IPS-NIHi7 (cell line): ENCODE measurements at regions not wholly inside any gene's neighbourhood (a gene's known extent, or its start where the extent isn't known, plus 50 kb on each side); places are given as distances from the start of the nearest gene placed in this dataset.
"Not testable (repeated sequence)": the region's sequence is repeated elsewhere in the genome, so short reads cannot be mapped to it uniquely, and the experiment has no call there.

Source experiments
- DNase-seq: peaks from one replicate; pipeline ENCODE4 v3.0.0; 2012; ENCODE audit warnings: mixed read lengths; ENCODE audit errors: extremely low spot score

DNA sequence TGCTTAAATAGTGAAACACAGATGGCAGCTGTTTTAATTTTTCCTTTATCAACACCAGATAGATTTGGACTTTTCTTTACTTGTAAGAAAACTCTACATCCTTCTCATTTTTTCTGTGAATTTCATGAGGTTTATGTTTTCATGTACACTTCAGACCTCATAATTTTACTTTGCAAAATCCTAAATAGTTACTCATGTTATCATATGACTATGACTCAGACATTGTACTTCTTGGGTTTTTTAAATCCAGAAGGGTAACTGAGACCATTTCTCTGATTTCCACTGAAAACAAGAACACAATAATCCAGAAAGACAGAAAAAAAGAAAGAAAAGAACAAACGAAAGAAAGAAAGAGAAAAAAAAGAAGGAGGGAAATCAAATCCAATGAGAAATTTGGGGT lies 1021.6 kb downstream of the NCAM2 start:
- DNase-seq, result no peak

DNA sequence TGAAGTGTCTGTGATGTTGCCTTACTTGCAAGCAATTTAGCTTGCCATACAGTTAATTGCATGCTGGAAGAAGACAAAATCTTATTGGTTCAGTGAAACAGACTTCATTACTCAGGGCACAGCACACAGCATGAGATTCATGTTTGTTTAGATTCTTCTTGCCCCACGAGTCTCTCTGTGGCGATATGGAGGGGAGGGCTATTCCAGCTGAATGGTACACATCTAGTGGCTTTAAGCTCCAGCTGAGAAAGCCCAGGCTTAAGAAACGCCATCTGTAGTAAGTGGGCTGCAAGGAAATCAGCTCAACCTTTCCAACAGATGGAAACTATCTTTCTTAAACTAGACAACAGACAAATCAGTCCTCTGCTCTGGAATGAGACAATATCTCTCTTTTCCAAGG lies 1022.0 kb downstream of the NCAM2 start:
- DNase-seq, result no peak

DNA sequence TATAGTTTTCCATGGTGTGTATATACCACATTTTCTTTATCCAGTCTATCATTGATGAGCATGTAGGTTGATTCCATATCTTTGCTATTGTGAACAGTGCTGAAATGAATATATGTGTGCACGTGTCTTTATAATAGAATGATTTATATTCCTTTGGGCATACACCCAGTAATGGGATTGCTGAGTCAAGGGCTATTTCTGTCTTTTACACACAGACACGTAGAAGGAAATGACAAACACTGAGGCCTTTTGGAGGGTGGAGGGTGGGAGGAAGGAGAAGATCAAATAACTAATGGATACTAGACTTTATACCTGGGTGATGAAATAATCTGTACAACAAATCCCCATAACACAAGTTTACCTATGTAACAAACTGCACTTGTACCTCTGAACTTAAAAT lies 1025.7 kb downstream of the NCAM2 start:
- DNase-seq, result not testable (repeated sequence)

DNA sequence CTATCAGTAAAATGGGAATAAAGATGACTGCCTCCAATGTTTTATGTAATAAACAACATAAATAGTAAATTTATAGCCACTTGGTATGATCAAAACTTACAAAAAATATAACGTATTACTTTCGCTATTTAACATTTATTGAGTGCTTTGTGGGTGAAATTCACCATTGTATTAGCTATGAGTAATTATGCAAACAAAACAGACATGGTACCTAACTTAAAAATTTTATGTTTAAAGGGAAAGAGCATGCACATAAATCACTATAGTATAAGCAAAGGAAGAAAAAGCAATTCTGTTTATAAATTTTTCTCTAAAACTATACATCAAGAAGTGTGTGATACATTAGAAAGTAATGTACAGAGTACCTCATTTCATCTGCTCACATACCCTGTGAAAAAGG lies 1046.2 kb downstream of the NCAM2 start:
- no peak for DNase-seq

DNA sequence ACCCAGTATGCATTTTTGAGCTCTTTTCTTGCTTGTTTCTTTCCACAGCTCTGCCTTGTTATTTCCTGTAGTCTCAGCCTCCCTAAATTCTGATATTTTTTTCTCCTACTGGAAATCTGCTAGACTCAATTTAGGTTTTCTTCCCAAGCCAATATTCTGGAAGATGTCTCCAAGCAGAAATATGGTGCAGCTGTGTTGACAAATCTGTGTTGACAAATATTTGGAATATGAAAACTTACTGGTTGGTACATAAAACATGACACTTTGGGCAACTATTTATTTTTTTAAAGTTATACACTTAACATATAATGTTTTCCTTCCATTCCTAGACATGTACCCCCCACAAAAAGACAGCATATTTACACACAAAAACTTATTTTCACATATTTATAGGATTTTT lies 1048.4 kb downstream of the NCAM2 start:
- DNase-seq, result no peak

DNA sequence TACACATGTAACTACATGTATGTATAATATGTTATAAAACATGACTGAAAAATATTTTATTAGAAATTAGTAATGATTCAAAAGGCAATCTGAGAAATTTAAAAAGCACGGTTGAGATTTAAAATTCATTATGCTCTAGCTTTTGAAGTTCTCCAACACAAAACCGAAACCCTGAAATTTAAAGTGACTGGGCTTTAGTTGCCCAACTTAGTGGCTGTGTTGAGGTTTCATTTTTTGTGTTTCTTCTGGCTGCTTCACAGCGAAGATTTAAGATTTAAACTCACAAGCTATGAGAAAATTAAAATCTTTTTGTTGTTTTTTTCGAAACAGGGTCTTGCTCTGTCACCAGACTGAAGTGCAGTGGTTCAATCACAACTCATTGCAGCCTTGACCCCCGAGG lies 1058.7 kb downstream of the NCAM2 start:
- DNase-seq, result no peak

DNA sequence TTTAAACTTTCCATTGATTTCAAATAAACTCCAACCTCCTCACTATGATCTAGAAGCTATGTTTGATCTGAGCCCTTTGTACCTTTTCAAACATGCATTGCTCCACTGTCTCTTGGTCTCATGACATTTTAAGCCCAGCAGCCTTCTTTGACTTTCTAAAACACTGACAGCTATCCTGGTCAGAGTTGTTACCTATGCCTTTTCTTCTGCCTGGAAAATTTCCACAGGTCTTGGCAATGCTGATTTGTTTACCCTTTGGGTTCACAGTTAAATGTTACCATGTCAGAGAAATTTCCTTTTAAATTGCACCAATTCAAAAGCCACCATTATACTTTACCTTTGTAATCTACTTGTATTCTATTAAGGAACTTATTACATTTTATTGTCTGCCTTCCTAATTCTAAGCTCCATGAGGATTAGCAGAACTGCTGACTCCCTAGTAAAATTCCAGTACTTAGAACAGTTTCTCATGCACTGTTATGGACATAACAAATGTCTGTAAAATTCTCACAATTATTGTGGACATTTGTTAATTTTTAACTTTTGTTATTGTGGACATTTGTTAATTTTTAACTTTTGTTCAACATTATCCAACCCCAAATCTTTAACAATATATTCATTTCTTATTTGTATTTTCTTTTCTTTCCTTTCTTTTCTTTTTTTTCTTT lies 1064.4 kb downstream of the NCAM2 start:
- no peak for DNase-seq

DNA sequence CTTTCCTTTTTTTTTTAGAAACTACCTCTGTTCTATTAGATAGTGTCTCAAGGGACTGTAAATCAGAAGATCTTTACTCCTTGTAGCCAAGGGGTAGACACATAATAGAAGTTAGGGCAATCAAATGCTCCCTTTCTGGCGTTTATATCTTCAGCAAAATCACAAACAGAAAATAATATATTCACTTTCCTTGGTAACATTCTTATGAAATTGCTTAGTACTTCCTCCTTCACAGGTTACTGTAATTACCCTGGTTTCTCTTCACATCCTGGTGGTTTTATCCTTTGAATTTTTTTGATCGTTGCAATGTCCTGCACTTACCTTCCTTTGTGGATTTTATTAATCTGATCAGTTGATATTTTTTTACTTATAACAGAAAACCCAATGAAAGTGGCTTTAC lies 1064.9 kb downstream of the NCAM2 start:
- no peak for DNase-seq

DNA sequence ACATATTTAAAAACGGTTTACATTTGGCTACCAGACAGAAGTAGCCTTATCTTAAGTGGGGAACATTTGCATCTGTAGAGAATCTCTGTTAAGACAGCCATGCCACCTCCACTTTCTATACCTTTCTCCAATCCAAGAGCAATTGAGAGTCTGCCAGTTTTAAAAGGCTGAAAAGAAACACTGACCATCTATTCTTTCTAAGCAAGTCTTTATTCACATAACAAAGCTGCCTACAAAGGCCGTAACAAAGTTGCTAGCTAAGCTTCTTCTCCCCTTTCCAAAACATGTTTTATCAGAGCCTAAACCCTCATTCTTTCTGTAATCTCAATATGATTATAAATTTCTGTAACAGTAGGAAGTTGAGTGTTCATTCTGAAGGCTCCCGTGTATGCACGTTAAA lies 1078.3 kb downstream of the NCAM2 start:
- DNase-seq, result no peak

DNA sequence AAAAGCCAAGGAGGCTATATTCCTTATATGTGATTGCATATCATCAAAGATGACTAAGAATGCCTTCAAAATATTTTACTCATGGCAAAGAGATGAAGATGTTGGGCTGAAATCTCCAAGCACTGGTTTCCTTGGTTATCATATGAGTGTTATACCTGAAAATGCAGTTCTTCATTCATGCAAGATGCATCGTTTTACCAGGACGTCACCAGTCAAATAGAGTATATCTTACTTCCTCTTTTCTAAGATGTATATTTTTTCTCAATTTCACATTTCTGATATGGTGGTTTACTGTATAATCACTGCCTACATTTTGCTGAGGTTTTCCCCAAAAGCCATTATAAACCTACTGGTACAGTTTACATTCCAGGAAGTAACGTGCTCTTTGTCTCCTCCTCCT lies 1085.7 kb downstream of the NCAM2 start:
- no peak for DNase-seq

DNA sequence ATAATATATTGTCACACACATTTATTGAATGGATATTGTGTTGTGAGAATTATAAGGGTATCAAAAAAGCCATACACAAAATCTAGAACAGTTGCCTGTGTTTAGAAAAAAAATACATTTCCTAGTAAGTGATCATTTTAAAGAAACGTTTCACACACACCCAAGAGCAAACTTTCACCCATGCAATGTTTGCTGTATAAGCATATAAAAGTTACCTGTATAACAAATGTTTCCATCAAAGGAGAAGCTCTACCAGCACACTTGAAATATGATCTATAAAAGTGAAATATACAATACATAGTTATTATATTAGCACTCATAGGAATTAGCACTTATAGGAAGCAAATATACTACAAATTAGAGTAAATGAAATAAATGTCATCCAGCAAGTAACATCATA lies 1098.1 kb downstream of the NCAM2 start:
- no peak for DNase-seq

DNA sequence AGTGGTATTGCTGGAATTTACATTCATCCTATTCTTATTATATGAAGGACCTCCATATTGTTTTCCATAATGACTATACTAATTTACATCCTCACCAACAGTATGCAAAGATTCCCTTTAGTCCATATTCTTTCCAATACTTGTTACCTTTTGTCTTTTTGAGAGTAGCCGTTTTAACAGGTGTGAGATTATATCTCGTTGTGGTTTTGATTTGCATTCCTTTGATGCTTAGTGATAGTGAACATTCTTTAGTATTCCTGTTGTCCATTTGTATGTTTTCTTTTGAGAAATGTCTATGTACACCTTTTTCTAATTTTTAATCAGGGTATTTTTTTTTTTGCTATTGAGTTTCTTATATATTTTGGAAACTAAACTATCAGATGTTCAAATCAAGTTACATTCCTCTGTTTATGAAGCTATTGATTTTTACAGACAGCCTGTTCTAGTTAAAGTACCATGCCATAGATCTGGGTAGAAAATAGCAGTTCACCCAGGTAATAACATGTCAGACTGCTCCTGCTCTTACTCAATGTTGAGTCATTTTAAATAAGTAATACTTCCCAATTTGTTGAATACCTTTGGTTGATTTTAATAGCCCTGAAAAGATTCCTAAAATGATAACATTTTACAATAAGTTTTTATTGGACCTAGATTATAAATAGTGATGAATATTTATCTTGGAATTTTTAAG lies 1108.7 kb downstream of the NCAM2 start:
- DNase-seq, result no peak

DNA sequence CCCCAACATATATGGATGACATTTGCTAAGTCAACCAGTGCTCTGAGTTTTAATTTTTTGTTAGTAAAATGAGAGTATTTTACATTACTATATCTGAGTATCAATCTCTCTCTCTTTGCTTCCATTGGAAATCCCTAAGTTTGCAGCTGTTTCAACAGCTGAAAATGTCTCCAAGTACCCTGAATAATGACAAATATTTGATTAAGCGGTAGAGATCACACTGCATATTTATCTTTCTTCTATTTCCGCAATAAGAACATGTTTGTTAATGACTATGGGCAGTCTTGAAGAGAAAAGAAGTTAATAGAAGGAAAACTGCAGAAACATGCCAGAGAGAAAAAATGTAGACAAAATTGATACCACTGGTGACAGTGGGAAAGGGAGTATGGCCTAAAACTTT lies 1117.5 kb downstream of the NCAM2 start:
- DNase-seq, result no peak

DNA sequence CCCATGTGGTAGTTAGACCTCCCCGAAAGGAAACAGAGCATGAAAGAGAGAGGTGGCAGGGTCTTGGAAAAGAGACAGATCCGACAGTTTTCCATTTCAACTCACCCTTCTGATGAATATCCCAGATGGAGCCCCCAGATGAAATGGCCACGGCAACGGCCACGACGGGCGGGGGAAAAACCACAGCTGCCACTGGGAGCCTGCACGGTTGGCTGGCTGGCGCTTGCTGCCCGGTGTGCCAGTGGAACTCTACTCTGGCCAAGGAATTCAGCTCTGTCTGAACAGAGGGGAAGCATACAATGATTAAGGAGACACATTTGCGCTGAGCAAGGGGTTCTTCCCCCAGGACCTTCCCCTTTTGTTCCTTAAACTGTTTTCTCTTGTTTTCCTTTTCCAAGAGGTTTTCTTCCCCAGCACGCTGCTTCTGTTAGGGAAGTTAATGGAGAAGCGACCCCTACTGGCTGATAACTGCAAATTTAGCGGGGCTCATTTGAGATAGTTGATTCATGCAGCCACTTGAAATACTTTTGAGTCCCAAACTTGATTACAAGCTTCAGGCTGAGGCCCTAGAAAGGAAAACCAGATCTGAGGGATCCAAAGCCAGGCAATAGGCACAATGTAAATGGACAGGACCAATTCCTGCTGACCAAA lies 1122.5 kb downstream of the NCAM2 start:
- DNase-seq, result peak; percentile 18

DNA sequence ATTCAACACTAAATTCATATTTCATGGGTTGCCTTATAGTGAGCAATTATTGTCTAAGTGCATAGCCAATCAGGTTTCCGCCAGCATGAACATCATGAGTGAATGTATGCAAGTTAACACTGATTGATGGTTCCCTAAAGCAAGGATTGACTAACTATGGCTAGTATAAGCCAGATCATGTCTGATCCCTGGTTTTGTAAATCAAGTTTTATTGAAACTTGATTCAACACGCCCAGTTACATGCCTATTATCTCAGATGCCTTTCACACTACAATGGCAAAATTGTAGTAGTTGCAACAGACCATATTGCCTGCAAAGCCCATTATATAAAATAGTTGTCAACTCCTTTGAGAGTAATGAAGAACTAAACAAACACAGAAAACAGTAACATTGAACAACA lies 1127.4 kb downstream of the NCAM2 start:
- no peak for DNase-seq

DNA sequence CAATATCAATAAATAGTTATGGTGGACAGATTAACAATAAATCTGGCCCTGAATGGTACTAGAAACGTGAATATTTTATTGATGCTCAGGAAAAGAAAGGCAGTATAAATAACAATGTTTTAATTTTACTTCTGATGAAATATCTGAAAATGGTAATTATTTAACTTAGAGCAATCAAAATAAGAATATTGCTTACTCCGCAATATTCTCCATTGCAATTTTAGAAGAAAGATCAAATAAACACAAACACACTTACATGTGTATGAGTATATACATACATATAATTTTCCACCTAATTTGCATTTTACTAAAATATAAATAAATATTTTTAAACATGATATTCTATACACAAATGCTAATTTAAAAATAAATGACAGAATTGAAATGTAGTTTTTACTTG lies 1130.5 kb downstream of the NCAM2 start:
- DNase-seq, result no peak

DNA sequence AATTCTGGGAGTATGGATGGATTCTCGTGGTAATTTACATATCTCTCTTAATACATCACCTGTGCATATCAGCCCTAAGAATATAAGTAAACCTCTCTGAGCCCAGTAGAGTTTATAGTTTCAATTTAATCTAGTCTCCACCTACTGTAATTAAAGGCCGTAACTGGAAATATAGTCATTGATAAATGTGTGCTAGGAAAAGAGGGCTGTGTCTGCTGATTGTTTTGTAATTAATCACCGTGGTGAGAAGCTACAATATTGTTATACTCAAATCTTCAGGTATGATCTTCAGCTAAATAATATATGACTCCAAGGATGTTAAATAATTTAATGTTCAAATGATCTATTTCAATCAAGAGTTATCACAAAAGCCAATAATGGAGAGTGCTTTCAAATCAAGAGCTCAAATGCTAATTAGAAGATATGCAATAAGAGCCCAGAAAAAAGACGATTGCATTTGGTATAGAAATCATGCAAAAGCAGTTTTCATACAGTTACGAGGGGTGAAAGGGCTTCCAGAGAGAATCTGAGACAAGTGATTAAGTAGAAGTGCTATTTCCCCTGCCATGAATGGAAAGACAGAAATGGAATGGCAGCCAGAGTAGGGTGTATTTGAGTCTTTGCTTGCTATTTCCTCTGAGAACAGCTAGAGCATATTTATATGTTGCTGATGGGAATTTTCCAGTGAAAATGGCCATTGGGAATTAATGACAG lies 1134.3 kb downstream of the NCAM2 start:
- no peak for DNase-seq

DNA sequence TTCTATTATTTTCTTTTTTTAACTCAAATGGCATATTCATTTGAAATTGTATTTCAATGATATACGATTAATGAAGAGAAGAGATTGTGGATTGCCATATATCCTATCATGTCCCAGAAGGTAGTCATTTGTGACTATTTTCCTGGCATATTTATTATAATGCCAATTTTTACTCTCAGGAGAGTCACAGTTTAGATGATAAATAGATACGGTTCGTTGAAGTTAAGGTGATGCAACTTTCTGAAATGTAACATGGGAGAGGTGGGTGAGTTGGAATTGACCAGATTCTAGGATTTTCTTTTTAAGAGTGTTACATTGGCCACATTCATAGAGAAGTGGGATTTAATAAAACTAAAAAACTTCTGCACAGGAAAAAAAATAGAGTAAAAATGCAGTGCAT lies 1138.5 kb downstream of the NCAM2 start:
- DNase-seq, result no peak

DNA sequence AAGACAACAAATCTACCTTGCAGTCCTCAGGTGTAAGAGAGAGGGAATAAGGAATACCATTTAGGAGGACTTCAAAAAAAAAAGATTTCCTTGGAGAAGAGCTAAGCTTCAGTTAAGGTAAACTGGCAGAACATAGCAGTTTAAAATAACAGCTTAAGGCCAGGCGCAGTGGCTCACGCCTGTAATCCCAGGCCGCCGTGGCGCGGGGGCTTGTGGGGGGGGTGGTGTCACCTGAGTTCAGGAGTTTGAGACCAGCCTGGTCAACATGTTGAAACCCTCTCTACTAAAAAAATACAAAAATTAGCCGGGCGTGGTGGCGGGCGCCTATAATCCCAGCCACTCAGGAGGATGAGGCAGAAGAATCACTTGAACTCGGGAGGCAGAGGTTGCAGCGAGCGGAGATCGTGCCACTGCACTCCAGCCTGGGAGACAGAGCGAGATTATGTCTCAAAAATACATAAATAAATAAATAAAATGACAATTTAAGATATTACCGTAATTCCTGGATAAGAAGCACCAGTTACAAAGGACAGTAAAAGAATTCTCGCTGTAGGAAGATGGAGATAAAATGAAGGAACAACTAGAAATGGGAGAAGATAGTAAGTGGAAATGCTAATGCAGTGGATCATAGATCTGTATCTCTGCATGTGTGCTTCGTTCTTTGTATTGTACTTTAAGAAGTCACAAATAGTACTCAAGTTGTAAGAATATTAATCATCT lies 1140.2 kb downstream of the NCAM2 start:
- DNase-seq, result no peak

DNA sequence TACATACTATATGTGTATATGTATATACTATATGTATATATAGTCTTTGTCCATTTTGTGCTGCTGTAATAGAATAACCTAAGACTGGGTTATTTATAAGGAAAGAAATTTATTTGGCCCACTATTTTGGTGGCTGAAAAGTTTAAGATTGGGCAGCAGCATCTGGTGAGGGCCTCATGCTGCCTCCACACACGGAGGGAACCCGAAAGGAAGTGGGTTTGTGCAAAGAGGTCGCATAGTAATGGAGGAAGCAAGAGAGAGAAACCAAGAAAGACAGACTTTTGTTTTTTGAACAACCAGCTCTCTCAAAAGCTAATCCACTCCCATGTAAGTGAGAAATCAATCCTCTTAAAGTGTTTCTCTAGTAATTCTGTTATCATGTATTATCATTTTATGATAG lies 1147.3 kb downstream of the NCAM2 start:
- no peak for DNase-seq

DNA sequence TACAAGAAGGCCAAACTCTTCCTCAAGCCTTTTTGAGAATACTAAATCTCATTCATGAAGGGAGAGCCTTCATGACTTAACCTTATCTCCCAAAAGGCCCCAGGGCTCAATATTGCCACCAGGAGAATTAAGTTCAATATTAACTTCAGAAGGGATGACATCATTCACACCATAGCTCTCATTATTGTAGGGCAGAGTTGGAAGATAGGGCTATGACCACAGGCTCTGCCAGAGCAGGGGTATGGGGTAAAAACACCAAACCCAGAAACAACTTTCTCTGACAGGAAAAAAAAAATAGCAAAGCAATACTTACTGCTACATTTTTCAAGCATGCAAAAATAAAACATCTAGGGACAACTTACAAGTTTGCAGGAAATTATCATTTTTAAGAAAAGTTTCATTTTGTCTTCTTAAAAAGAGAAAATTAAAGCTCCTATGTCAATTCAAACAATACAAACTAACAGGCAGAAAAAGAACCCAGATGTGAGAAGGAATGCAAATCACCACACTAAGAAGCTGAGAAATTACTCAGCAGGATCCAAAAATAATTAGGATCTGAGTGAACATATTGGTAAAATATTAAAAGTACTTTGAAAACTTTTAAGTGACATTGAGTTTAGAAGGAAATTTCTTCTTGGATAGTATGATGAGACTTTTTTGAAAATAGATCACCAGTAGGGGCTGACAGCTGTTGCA lies 1156.5 kb downstream of the NCAM2 start:
- DNase-seq, result no peak
